ENCODE measurements at regions not wholly inside any gene's neighbourhood (a gene's known extent, or its start where the extent isn't known, plus 50 kb on each side); places are given as distances from the start of the nearest gene placed in this dataset.
"Not testable (repeated sequence)": the region's sequence is repeated elsewhere in the genome, so short reads cannot be mapped to it uniquely, and the experiment has no call there.

DNA sequence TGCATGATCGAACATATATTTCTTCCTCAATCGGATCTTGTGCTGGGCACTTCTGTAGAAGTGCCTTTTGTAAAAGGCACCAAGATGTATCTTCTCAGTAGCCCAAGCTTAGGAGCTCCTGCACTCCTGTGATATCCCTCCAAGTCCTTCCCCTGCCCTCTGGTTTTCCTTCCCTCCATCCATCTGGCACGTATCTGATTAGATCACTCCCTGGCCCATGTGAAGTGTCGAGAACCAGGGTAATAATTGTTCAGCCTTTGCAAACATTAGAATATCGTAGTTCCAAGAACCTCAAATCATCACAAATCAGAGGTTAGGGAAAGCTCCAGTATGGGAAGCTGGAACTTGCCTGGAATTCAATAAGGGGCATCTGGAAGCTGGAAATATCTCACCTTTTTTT lies 221.1 kb upstream of the AUTS2 start:
- Histone ChIP-seq H3K4me2 (ENCODE audit: low read depth, low read length, poor library complexity, severe bottlenecking) (no peak overlapping the region), H3K36me3 (ENCODE audit: insufficient read depth, low read length) (no peaks in the 10 kb centered on the region), H3K9ac (ENCODE audit: low read depth, low read length, poor library complexity, severe bottlenecking) (no peak overlapping the region), H3K27me3 (ENCODE audit: insufficient read depth, low read length, poor library complexity, severe bottlenecking) (peaks cover 5% of the 10 kb centered on the region), H4K20me1 (ENCODE audit: insufficient read depth, low read length, poor library complexity, severe bottlenecking) (no peaks in the 10 kb centered on the region), H3K9me2 (replicated peaks; ENCODE audit: low read depth, low read length) (no peaks in the 10 kb centered on the region), H2AFZ (ENCODE audit: low read length) (no peak overlapping the region), H3K79me2 (ENCODE audit: insufficient read depth, low read length) (no peaks in the 10 kb centered on the region), H3F3A (ENCODE audit: low read depth) (no peaks in the 10 kb centered on the region), H3K4me1 (ENCODE audit: insufficient read depth, low read length, poor library complexity, severe bottlenecking) (peaks cover 5% of the 10 kb centered on the region), H3K4me3 (ENCODE audit: low read length, poor library complexity, severe bottlenecking) (no peak overlapping the region), H3K9me3 (ENCODE audit: insufficient read depth, low read depth, low read length) (no peaks in the 10 kb centered on the region)
- no peak for TF ChIP-seq EZH2phosphoT487 (IDR thresholded peaks at IDR 0.05; ENCODE audit: borderline replicate concordance)
- TF ChIP-seq, protein P1, sequence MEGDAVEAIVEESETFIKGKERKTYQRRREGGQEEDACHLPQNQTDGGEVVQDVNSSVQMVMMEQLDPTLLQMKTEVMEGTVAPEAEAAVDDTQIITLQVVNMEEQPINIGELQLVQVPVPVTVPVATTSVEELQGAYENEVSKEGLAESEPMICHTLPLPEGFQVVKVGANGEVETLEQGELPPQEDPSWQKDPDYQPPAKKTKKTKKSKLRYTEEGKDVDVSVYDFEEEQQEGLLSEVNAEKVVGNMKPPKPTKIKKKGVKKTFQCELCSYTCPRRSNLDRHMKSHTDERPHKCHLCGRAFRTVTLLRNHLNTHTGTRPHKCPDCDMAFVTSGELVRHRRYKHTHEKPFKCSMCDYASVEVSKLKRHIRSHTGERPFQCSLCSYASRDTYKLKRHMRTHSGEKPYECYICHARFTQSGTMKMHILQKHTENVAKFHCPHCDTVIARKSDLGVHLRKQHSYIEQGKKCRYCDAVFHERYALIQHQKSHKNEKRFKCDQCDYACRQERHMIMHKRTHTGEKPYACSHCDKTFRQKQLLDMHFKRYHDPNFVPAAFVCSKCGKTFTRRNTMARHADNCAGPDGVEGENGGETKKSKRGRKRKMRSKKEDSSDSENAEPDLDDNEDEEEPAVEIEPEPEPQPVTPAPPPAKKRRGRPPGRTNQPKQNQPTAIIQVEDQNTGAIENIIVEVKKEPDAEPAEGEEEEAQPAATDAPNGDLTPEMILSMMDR (conservative IDR thresholded peaks at IDR 0.05; ENCODE audit: low read length): no peak

DNA sequence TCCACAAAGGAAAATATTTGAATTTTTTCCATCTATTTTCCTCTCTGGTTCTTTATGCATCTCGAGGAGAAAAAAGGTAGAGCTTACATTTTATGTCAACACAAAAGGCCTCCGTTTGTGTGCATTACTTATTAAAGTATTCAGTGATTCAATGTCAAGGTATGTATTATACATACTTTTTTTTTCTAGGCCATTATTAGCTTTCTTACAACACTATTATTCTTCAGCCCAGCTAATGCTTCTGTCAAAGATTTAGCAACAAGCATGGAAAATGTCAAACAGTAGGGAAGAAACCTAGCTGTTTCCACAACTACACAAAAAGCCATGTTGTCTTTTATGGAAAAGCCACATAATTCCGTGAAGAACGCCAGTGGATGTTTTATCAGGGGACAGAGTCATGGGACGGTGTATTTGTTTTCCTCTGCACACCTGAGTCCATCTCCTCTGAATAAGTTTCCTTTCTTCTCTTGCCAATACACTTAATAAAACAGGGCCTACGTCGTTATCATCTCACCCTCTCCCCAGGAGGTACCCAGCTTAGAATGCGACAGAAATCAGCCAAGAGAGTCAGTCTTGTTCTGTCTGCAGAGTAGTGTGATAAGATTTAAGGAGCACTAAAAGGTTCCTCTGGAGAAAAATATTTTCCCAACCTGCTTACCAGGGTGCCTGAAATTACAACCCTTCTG lies 209.7 kb upstream of the AUTS2 start:
- Histone ChIP-seq H3K27me3 (ENCODE audit: insufficient read depth, low read length, poor library complexity, severe bottlenecking) (no peaks in the 10 kb centered on the region), H3K9me3 (ENCODE audit: insufficient read depth, low read depth, low read length) (no peaks in the 10 kb centered on the region), H4K20me1 (ENCODE audit: insufficient read depth, low read length, poor library complexity, severe bottlenecking) (no peaks in the 10 kb centered on the region), H3K36me3 (ENCODE audit: insufficient read depth, low read length) (no peaks in the 10 kb centered on the region), H2AFZ (ENCODE audit: low read length) (no peak overlapping the region), H3K4me2 (ENCODE audit: low read depth, low read length, poor library complexity, severe bottlenecking) (no peak overlapping the region), H3F3A (ENCODE audit: low read depth) (no peaks in the 10 kb centered on the region), H3K9me2 (replicated peaks; ENCODE audit: low read depth, low read length) (no peaks in the 10 kb centered on the region), H3K9ac (ENCODE audit: low read depth, low read length, poor library complexity, severe bottlenecking) (no peak overlapping the region), H3K4me1 (ENCODE audit: insufficient read depth, low read length, poor library complexity, severe bottlenecking) (no peaks in the 10 kb centered on the region), H3K4me3 (ENCODE audit: low read length, poor library complexity, severe bottlenecking) (no peak overlapping the region), H3K79me2 (ENCODE audit: insufficient read depth, low read length) (no peaks in the 10 kb centered on the region)
- TF ChIP-seq EZH2phosphoT487 (IDR thresholded peaks at IDR 0.05; ENCODE audit: borderline replicate concordance): no peak
- TF ChIP-seq, protein P1 (conservative IDR thresholded peaks at IDR 0.05; ENCODE audit: low read length): no peak

DNA sequence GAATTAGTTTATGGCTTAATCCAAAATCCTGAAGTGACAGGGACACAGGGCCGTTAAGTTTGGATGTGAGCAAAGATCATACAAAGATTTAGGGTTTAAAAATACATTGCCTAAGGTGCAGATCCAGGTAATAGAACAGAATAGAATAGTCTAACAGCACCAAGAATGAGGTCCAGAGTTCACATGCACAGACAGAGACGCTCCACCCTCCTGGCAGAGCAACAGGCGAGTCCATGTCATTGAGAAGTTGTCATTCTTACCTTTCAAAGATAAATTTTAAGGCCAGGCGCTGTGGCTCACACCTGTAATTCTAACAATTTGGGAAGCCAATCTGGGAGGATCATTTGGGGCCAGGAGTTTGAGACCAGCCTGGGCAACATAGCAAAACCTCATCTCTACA lies 209.1 kb upstream of the AUTS2 start:
- H3K79me2 ChIP-seq (ENCODE audit: insufficient read depth, low read length): no peaks in the 10 kb centered on the region
- H3K9ac ChIP-seq (ENCODE audit: low read depth, low read length, poor library complexity, severe bottlenecking): no peak overlapping the region
- no peaks in the 10 kb centered on the region for H3K9me3 ChIP-seq (ENCODE audit: insufficient read depth, low read depth, low read length)
- H3K9me2 ChIP-seq (replicated peaks; ENCODE audit: low read depth, low read length): no peaks in the 10 kb centered on the region
- no peaks in the 10 kb centered on the region for H3K36me3 ChIP-seq (ENCODE audit: insufficient read depth, low read length)
- H2AFZ ChIP-seq (ENCODE audit: low read length): no peak overlapping the region
- TF ChIP-seq, protein P1 (conservative IDR thresholded peaks at IDR 0.05; ENCODE audit: low read length): no peak
- no peak for TF ChIP-seq EZH2phosphoT487 (IDR thresholded peaks at IDR 0.05; ENCODE audit: borderline replicate concordance)
- H3F3A ChIP-seq (ENCODE audit: low read depth): no peaks in the 10 kb centered on the region
- H3K4me3 ChIP-seq (ENCODE audit: low read length, poor library complexity, severe bottlenecking): no peak overlapping the region
- no peaks in the 10 kb centered on the region for H4K20me1 ChIP-seq (ENCODE audit: insufficient read depth, low read length, poor library complexity, severe bottlenecking)
- H3K27me3 ChIP-seq (ENCODE audit: insufficient read depth, low read length, poor library complexity, severe bottlenecking): no peaks in the 10 kb centered on the region
- no peaks in the 10 kb centered on the region for H3K4me1 ChIP-seq (ENCODE audit: insufficient read depth, low read length, poor library complexity, severe bottlenecking)
- H3K4me2 ChIP-seq (ENCODE audit: low read depth, low read length, poor library complexity, severe bottlenecking): no peak overlapping the region

DNA sequence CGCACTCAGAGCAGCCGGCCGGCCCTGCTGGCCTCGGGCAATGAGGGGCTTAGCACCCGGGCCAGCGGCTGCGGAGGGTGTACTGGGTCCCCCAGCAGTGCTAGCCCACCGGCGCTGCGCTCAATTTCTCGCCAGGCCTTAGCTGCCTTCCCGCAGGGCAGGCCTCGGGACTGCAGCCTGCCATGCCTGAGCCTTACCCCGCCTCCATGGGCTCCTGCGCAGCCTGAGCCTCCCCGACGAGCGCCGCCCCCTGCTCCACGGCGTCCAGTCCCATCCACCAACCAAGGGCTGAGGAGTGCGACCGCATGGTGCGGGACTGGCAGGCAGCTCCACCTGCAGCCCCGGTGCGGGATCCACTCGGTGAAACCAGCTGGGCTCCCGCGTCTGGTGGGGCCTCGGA lies 204.4 kb upstream of the AUTS2 start:
- not testable (repeated sequence) for H3K4me1 ChIP-seq (ENCODE audit: insufficient read depth, low read length, poor library complexity, severe bottlenecking); H4K20me1 ChIP-seq (ENCODE audit: insufficient read depth, low read length, poor library complexity, severe bottlenecking); H3K79me2 ChIP-seq (ENCODE audit: insufficient read depth, low read length); H3K4me3 ChIP-seq (ENCODE audit: low read length, poor library complexity, severe bottlenecking); H3F3A ChIP-seq (ENCODE audit: low read depth); H2AFZ ChIP-seq (ENCODE audit: low read length); H3K9me3 ChIP-seq (ENCODE audit: insufficient read depth, low read depth, low read length); H3K9ac ChIP-seq (ENCODE audit: low read depth, low read length, poor library complexity, severe bottlenecking); H3K27me3 ChIP-seq (ENCODE audit: insufficient read depth, low read length, poor library complexity, severe bottlenecking); H3K9me2 ChIP-seq (replicated peaks; ENCODE audit: low read depth, low read length); H3K36me3 ChIP-seq (ENCODE audit: insufficient read depth, low read length); H3K4me2 ChIP-seq (ENCODE audit: low read depth, low read length, poor library complexity, severe bottlenecking)
